ENCODE measurements at regions not wholly inside any gene's neighbourhood (a gene's known extent, or its start where the extent isn't known, plus 50 kb on each side); places are given as distances from the start of the nearest gene placed in this dataset.

GRCh38 chr10:78851647-78852046 is 217.1 kb upstream of the ZMIZ1 start:
- no peak for DNase-seq

GRCh38 chr10:78852466-78853240 is 216.1 kb upstream of the ZMIZ1 start:
- DNase-seq, result no peak

DNA sequence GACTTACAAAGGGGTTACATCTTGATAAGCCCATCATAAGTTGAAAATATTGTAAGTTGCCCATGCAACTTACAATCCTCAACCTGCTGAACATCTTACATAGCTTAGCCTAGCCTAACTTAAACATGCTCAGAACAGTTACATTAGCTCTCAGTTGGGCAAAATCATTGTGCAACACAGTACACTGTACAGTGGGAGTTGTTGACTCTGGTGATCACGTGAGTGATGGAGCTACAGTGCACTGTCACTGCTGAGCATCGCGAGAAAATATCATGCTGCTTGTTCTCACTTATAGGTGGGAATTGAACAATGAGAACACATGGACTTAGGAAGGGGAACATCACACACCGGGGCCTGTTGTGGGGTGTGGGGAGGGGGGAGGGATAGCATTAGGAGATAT is 214.9 kb upstream of the ZMIZ1 start:
- DNase-seq, result no peak

DNA sequence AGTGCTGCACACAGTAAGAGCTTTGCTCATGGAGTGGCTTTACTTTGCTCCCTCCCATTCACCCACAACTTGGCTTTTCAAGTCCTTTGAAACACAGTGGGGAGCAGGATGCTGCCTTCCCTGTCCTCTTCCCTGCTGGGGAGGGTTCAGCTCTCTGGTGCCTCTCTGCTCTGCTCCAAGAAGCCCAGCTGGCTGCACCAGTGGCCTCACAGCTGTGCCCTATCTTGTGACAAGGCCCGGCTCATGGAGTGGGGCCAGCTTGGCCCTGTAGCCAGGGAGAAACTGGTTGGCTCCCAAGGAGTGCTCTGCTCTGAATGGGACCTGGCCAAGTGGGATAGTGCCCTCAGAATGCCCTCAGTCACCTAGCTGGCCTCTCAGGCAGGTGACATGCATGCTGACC is 212.3 kb upstream of the ZMIZ1 start:
- DNase-seq, result no peak

DNA sequence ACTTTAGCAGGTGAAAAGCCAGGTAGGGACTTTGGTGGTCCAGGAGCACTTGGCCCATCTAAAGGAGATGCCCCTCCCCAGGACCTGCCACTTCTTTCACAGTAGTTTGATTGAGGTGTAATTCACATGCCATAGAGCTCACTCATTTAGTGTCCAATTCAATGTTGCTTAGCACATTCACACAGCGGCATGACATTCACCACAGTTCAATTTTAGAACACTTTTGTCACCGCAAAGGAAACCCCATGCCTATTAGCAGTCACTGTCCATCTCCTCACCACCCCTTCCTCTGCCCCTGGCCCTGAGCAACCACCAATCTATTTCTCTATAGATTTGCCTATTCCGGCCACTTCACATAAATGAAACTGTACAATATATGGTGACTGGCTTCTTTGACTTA is 211.6 kb upstream of the ZMIZ1 start:
- DNase-seq, result no peak

DNA sequence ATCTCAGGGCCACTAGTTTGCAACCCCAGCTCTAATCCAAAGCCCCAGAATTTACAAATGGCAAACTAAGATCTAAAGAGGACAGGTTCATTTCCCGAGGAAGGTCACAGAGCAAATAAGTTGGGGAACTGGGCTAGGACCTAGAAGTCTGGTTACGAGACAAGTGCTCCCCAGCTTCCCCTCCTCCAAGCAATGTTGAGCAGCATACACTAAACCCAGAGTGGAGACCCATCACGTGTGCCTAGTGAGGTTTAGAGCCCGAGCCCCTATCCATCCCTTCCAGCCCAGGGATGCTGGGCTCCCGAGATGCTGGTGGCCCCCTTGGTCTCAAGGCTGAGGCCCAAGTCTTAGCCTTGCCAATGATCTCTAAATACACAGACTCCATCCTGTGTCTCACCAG is 209.5 kb upstream of the ZMIZ1 start:
- DNase-seq, result no peak

DNA sequence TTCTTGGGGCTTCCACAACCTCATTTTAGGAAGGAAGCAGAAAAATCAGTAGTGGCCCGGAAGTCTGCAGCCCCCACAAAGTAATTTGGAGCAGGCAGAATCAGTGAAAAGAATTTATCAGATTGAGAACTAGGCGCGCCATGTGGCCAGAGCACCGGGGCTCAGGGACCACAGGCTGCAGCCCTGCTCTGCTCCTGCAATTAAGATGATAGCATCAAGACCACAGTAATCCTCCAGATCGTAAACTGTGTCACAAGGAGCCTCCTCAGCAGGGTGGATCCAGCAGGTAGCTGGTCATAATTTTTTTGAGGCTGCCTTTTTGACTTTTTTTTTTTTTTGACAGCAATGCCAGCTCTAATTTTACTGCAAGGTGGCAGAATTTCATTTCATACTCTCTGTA is 209.0 kb upstream of the ZMIZ1 start:
- no peak for DNase-seq

DNA sequence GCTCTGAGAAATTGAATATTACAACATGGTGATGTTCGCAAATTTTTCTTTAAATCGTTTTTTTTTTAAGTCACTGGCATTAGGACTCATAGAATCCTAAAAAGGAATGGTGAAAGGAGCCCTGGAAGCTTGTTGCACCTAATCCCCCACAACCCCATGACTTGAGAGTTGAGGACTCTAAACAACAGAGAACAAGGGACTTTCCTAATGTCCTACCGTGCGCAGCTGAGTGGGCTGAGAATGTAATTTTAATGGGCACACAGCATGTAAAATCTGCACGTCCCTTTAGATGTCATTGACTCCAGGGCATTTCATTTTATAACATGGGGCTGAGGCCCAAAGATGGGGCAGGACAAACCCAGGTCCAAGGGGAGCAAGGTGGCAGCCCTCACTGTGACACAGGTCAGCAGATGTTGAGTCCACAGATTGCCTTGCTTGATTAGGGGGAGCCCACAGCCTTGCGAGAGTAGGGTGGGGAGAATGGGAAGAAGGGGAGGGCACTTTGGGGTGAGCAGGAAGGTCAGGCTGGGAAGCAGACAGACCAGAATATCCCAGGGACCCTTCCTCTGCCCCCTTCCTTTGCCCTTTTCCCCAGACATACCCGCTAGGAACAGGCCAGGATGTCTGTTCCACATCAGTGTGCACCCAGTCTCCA is 208.4 kb upstream of the ZMIZ1 start:
- DNase-seq, result no peak

GRCh38 chr10:78861529-78862327 is 207.0 kb upstream of the ZMIZ1 start:
- DNase-seq, result no peak

DNA sequence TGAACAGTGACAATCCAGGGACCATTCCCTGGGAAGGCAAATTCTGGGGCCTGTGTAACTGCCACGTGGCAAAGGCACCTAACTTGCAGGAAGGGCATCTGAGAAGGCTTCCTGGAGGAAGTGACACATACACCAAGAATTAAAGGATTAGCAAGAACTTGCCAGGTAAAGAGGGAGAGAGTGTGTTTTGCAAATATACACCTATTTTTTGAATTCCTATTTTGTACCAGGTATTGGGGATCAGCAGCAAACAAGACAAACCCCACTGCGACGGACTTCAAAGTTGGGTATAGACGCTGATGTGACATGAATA is 206.5 kb upstream of the ZMIZ1 start:
- no peak for DNase-seq

- DNase-seq, result no peak
Observed at GRCh38 chr10:78863140-78863905, 205.4 kb upstream of the ZMIZ1 start.

GRCh38 chr10:78863906-78864239 is 204.9 kb upstream of the ZMIZ1 start:
- DNase-seq, result no peak

DNA sequence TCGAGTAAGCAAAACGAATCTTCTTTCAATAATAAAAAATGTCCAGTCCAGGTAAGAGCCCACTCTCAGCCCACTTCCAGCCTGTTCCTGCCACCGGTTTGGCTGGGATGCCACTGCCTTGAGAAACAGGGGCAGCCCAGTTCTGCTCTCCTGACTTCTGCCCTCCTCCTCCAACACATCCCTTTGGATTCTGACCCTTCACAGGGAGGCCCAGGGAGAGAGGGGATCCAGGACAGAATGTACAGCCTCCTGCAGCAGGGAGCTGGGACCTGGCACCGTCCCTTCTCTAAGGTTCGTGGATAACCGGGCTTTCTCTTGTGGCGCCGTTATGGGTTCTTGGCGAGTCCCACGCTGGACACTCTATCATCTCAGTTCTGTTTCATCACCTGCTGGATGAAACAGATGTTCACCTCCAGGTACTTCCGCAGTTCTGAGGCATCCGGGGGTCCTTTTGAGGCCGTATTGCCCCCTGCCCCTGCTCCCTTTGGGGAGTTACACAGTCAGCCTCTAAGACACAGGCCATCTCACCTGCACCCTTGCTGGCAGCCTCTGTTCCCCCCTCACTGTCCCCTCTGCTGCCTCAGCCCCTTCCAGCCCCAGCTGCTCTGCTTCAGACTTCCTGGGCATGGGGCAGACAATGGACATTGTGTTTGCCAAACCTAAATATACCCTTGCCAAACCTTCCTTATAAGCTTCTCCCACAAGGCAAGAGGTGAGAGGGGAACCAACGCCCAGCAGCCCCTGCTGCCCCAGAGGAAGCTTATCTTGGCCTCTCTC is 203.8 kb upstream of the ZMIZ1 start:
- DNase-seq, result no peak

- no peak for DNase-seq
Observed at GRCh38 chr10:78865538-78865875, 203.3 kb upstream of the ZMIZ1 start.

- no peak for DNase-seq
Observed at GRCh38 chr10:78865931-78866717, 202.6 kb upstream of the ZMIZ1 start.

GRCh38 chr10:78866731-78867554 is 201.8 kb upstream of the ZMIZ1 start:
- DNase-seq, result no peak

- no peak for DNase-seq
Observed at GRCh38 chr10:78867555-78867939, 201.2 kb upstream of the ZMIZ1 start.

DNA sequence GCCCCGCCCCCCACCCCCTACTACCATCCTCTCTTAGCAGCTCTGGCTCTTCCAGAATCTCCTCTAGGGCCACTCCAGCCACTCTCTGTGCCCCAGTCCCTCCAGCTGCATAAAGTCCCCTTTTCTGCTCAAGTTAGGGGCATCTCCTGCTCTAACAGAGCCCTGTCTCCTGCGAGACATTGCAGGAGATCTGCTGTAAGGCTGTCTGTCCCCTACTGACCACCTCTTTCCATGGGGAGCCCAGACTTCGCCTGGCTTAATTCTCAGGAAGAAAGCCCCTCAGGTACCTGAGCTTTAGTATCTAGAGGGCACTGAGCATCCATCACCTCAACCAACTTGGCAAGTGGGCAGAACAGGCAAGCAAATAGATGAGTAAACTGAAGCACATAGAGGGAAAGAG is 200.7 kb upstream of the ZMIZ1 start:
- DNase-seq, result no peak

GRCh38 chr10:78868456-78868855 is 200.3 kb upstream of the ZMIZ1 start:
- no peak for DNase-seq

GRCh38 chr10:78868861-78869260 is 199.9 kb upstream of the ZMIZ1 start:
- no peak for DNase-seq

Measured in NCI-H187 (cell line).